OCI-LY1 (cell line): ENCODE measurements at regions not wholly inside any gene's neighbourhood (a gene's known extent, or its start where the extent isn't known, plus 50 kb on each side); places are given as distances from the start of the nearest gene placed in this dataset.
"Not testable (repeated sequence)": the region's sequence is repeated elsewhere in the genome, so short reads cannot be mapped to it uniquely, and the experiment has no call there.

Source experiments
- H2AFZ ChIP-seq: fragments of 200-600 bp; sonication (generic), shearing (Covaris generic); 2 replicates; pipeline ENCODE4 v1.6.0; 2014; ENCODE audit warnings: antibody characterized with exemption, mild to moderate bottlenecking, low read length
- H3F3A ChIP-seq: fragments of 200-600 bp; sonication (generic), shearing (Covaris generic); 2 replicates; pipeline ENCODE4 v1.6.0; 2014; ENCODE audit warnings: mild to moderate bottlenecking, antibody characterized with exemption, low read length, moderate library complexity; ENCODE audit not compliant: insufficient read depth
- H3K27ac ChIP-seq: fragments of 200-600 bp; sonication (generic); 2 replicates; pipeline ENCODE4 v1.5.1; 2014; ENCODE audit warnings: low read length, mixed run types, mild to moderate bottlenecking, low read depth; ENCODE audit not compliant: poor library complexity, severe bottlenecking
- H3K27me3 ChIP-seq: fragments of 200-600 bp; sonication (generic); 2 replicates; pipeline ENCODE4 v1.6.0; 2014; ENCODE audit warnings: antibody characterized with exemption, mild to moderate bottlenecking, low read length, moderate library complexity; ENCODE audit not compliant: insufficient read depth
- H3K36me3 ChIP-seq: fragments of 200-600 bp; sonication (generic); 2 replicates; pipeline ENCODE4 v1.6.1; 2014; ENCODE audit warnings: mild to moderate bottlenecking, antibody characterized with exemption, low read length, moderate library complexity, mixed read lengths; ENCODE audit not compliant: insufficient read depth
- H3K4me1 ChIP-seq: fragments of 200-600 bp; sonication (generic); 2 replicates; pipeline ENCODE4 v1.5.1; 2014; ENCODE audit warnings: mild to moderate bottlenecking, low read length, moderate library complexity; ENCODE audit not compliant: insufficient read depth, severe bottlenecking
- H3K4me2 ChIP-seq: fragments of 200-600 bp; sonication (generic), shearing (Covaris generic); 2 replicates; pipeline ENCODE4 v1.6.1; 2014; ENCODE audit warnings: low read length
- H3K4me3 ChIP-seq: fragments of 200-600 bp; sonication (generic); 2 replicates; pipeline ENCODE4 v1.5.1; 2014; ENCODE audit warnings: low read length, low read depth, mild to moderate bottlenecking, mixed read lengths; ENCODE audit not compliant: poor library complexity, severe bottlenecking
- H3K79me2 ChIP-seq: fragments of 200-600 bp; shearing (Covaris generic); 2 replicates; pipeline ENCODE4 v1.6.1; 2016; ENCODE audit warnings: mixed run types, low read length, mixed read lengths; ENCODE audit not compliant: insufficient read depth
- H3K9ac ChIP-seq: fragments of 200-600 bp; sonication (generic), shearing (Covaris generic); 2 replicates; pipeline ENCODE4 v1.6.1; 2014; ENCODE audit warnings: mild to moderate bottlenecking, low read length, mixed read lengths
- H3K9me2 ChIP-seq: fragments of 200-600 bp; sonication (generic), shearing (Covaris generic); 2 replicates; pipeline ENCODE4 v1.6.1; 2014; ENCODE audit warnings: low read depth, mild to moderate bottlenecking, low read length, mixed read lengths
- H3K9me3 ChIP-seq: fragments of 200-600 bp; shearing (Covaris generic); 2 replicates; pipeline ENCODE4 v1.6.1; 2014; ENCODE audit warnings: low read length, mixed read lengths
- H4K20me1 ChIP-seq: fragments of 200-600 bp; sonication (generic), shearing (Covaris generic); 2 replicates; pipeline ENCODE4 v1.6.0; 2016; ENCODE audit warnings: mild to moderate bottlenecking, low read length; ENCODE audit not compliant: insufficient read depth
- EZH2 ChIP-seq: fragments of 200-600 bp; sonication (generic), shearing (Covaris generic); IDR thresholded peaks from 2 replicates; pipeline ENCODE4 v1.8.0; 2017; ENCODE audit warnings: borderline replicate concordance, mixed run types, mild to moderate bottlenecking, antibody characterized with exemption, low read length, moderate library complexity, mixed read lengths
- TF ChIP-seq, protein P1 (sequence below): fragments of 200-600 bp; sonication (generic), shearing (Covaris generic); IDR thresholded peaks from 2 replicates; pipeline ENCODE4 v1.5.1; 2017; ENCODE audit warnings: mild to moderate bottlenecking, antibody characterized with exemption, low read length, moderate library complexity, mixed read lengths

- TF ChIP-seq EZH2: no peak
- TF ChIP-seq, protein P1, sequence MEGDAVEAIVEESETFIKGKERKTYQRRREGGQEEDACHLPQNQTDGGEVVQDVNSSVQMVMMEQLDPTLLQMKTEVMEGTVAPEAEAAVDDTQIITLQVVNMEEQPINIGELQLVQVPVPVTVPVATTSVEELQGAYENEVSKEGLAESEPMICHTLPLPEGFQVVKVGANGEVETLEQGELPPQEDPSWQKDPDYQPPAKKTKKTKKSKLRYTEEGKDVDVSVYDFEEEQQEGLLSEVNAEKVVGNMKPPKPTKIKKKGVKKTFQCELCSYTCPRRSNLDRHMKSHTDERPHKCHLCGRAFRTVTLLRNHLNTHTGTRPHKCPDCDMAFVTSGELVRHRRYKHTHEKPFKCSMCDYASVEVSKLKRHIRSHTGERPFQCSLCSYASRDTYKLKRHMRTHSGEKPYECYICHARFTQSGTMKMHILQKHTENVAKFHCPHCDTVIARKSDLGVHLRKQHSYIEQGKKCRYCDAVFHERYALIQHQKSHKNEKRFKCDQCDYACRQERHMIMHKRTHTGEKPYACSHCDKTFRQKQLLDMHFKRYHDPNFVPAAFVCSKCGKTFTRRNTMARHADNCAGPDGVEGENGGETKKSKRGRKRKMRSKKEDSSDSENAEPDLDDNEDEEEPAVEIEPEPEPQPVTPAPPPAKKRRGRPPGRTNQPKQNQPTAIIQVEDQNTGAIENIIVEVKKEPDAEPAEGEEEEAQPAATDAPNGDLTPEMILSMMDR: no peak
- H3K4me3 ChIP-seq: no peak overlapping the region
These were observed 225.1 kb upstream of the FSCB start for GRCh38 chr14:44732144-44732543.

DNA sequence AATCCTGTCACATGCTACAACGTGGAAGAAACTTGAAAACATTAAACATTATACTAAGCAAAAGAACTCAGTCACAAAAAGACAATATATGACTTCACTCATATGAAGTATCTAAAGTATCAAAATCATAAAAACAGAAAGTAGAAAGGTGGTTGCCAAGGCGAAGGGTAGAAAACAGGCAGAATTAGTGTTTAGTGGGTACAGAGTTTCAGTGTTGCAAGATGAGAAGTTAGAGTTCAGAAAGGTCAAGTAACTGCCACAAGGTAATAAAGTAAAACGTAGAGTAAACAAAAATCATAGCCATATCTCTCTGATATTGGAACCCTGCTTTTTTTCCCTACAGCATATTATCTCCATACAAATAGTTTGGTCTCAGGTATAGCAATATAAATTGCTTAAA is 223.8 kb upstream of the FSCB start:
- H3K27ac ChIP-seq: no peak overlapping the region
- H3K4me1 ChIP-seq: no peaks in the 10 kb centered on the region
- no peak for TF ChIP-seq EZH2
- TF ChIP-seq, protein P1: no peak
- no peak overlapping the region for H3K4me3 ChIP-seq
- H3K9me3 ChIP-seq: no peaks in the 10 kb centered on the region
- no peaks in the 10 kb centered on the region for H3F3A ChIP-seq
- no peak overlapping the region for H3K4me2 ChIP-seq
- H3K27me3 ChIP-seq: no peaks in the 10 kb centered on the region
- H3K9me2 ChIP-seq: no peaks in the 10 kb centered on the region
- no peak overlapping the region for H3K9ac ChIP-seq
- H3K36me3 ChIP-seq: no peaks in the 10 kb centered on the region
- H4K20me1 ChIP-seq: no peaks in the 10 kb centered on the region
- H3K79me2 ChIP-seq: no peaks in the 10 kb centered on the region
- H2AFZ ChIP-seq: no peak overlapping the region

More at GRCh38 chr14:44732144-44732543, 225.1 kb upstream of the FSCB start:
- H3K79me2 ChIP-seq: no peaks in the 10 kb centered on the region
- H3K9me3 ChIP-seq: no peaks in the 10 kb centered on the region
- no peak overlapping the region for H2AFZ ChIP-seq
- no peaks in the 10 kb centered on the region for H3K36me3 ChIP-seq
- no peaks in the 10 kb centered on the region for H3K9me2 ChIP-seq
- H3K9ac ChIP-seq: no peak overlapping the region
- H3F3A ChIP-seq: no peaks in the 10 kb centered on the region
- H3K27ac ChIP-seq: no peak overlapping the region
- no peak overlapping the region for H3K4me2 ChIP-seq
- H3K27me3 ChIP-seq: no peaks in the 10 kb centered on the region
- no peaks in the 10 kb centered on the region for H3K4me1 ChIP-seq
- H4K20me1 ChIP-seq: no peaks in the 10 kb centered on the region

- H3K9me2 ChIP-seq: not testable (repeated sequence)
These were observed 214.3 kb upstream of the FSCB start for GRCh38 chr14:44721395-44721794.

GRCh38 chr14:44720707-44721106 is 213.6 kb upstream of the FSCB start:
- H3K27ac ChIP-seq: no peak overlapping the region
- H4K20me1 ChIP-seq: no peaks in the 10 kb centered on the region
- no peak overlapping the region for H3K9ac ChIP-seq
- H2AFZ ChIP-seq: no peak overlapping the region
- H3K4me2 ChIP-seq: no peak overlapping the region
- no peaks in the 10 kb centered on the region for H3K36me3 ChIP-seq
- TF ChIP-seq, protein P1: no peak
- no peak for TF ChIP-seq EZH2
- H3K27me3 ChIP-seq: no peaks in the 10 kb centered on the region
- no peaks in the 10 kb centered on the region for H3K4me1 ChIP-seq
- no peaks in the 10 kb centered on the region for H3K9me3 ChIP-seq
- H3K4me3 ChIP-seq: no peak overlapping the region
- no peaks in the 10 kb centered on the region for H3F3A ChIP-seq
- H3K9me2 ChIP-seq: no peaks in the 10 kb centered on the region
- H3K79me2 ChIP-seq: no peaks in the 10 kb centered on the region

More at GRCh38 chr14:44721395-44721794, 214.3 kb upstream of the FSCB start:
- not testable (repeated sequence) for H3K4me3 ChIP-seq, H4K20me1 ChIP-seq, H3K79me2 ChIP-seq, H3K27me3 ChIP-seq, H3K36me3 ChIP-seq, H3K4me2 ChIP-seq, H3K9me3 ChIP-seq, H3K4me1 ChIP-seq, H3K27ac ChIP-seq, H3F3A ChIP-seq, H2AFZ ChIP-seq, H3K9ac ChIP-seq
